Mesenchymal stem cell (in vitro differentiated cells and primary cell): ENCODE measurements at regions not wholly inside any gene's neighbourhood (a gene's known extent, or its start where the extent isn't known, plus 50 kb on each side); places are given as distances from the start of the nearest gene placed in this dataset.

Source experiments
- DNase-seq: peaks from one replicate; pipeline ENCODE4 v3.0.0-alpha.2; 2013
- H2AFZ ChIP-seq: one replicate; pipeline ENCODE4 v1.6.1; 2013; ENCODE audit warnings: low read depth, mild to moderate bottlenecking, control low read depth, inconsistent platforms, low read length, moderate library complexity
- H2AK5ac ChIP-seq: 2 replicates; pipeline ENCODE4 v1.6.1; 2013; ENCODE audit warnings: low read length, moderate library complexity, mild to moderate bottlenecking, inconsistent platforms; ENCODE audit not compliant: severe bottlenecking
- H2BK120ac ChIP-seq: one replicate; pipeline ENCODE4 v1.6.1; 2013; ENCODE audit warnings: low read depth, mild to moderate bottlenecking, inconsistent platforms, low read length, moderate library complexity
- H2BK12ac ChIP-seq, 2 experiments: one replicate each; pipeline ENCODE4 v1.6.1; 2013; ENCODE audit warnings: inconsistent platforms in 2 of 2, low read length in 2 of 2, mild to moderate bottlenecking in 2 of 2, moderate library complexity in 2 of 2, control low read depth in 1 of 2
- H2BK15ac ChIP-seq: one replicate; pipeline ENCODE4 v1.6.1; 2013; ENCODE audit warnings: mild to moderate bottlenecking, low read depth, inconsistent platforms; ENCODE audit not compliant: poor library complexity, severe bottlenecking
- H2BK5ac ChIP-seq: 2 replicates; pipeline ENCODE4 v1.6.1; 2013; ENCODE audit warnings: low read depth, mild to moderate bottlenecking, low read length, control low read depth, inconsistent platforms; ENCODE audit not compliant: poor library complexity, severe bottlenecking
- H3K14ac ChIP-seq, 2 experiments: one replicate each; pipeline ENCODE4 v1.6.1; 2013; ENCODE audit warnings: inconsistent platforms in 2 of 2, low read length in 2 of 2, control low read depth in 1 of 2, mild to moderate bottlenecking in 1 of 2, moderate library complexity in 1 of 2
- H3K18ac ChIP-seq, 2 experiments: one replicate each; pipeline ENCODE4 v1.6.1; 2013; ENCODE audit warnings: inconsistent platforms in 2 of 2, low read length in 2 of 2, control low read depth in 1 of 2, low read depth in 1 of 2, mild to moderate bottlenecking in 1 of 2
- H3K23ac ChIP-seq, 2 experiments: one replicate each; pipeline ENCODE4 v1.6.1; 2013; ENCODE audit warnings: inconsistent platforms in 2 of 2, low read length in 2 of 2, mild to moderate bottlenecking in 2 of 2, moderate library complexity in 2 of 2, control low read depth in 1 of 2
- H3K27ac ChIP-seq: 2 replicates; pipeline ENCODE4 v1.5.1; 2013; ENCODE audit warnings: mild to moderate bottlenecking, moderate library complexity, low read length, control low read depth, inconsistent platforms; ENCODE audit not compliant: poor library complexity, severe bottlenecking
- H3K27me3 ChIP-seq, 2 experiments: 2 replicates each; pipeline versions ENCODE4 v1.6.1 to v1.7.0; 2013; ENCODE audit warnings: low read length in 2 of 2, mild to moderate bottlenecking in 2 of 2, moderate library complexity in 2 of 2, control low read depth in 1 of 2, inconsistent platforms in 1 of 2; ENCODE audit not compliant: control insufficient read depth in 1 of 2, insufficient read depth in 1 of 2
- H3K36me3 ChIP-seq, 2 experiments: 2 replicates each; pipeline versions ENCODE4 v1.6.1 to v1.7.0; 2013; ENCODE audit warnings: low read length in 2 of 2, control low read depth in 1 of 2, inconsistent platforms in 1 of 2, low read depth in 1 of 2, mild to moderate bottlenecking in 1 of 2; ENCODE audit not compliant: insufficient read depth in 2 of 2, control insufficient read depth in 1 of 2
- H3K4ac ChIP-seq, 2 experiments: one replicate each; pipeline ENCODE4 v1.6.1; 2013; ENCODE audit warnings: inconsistent platforms in 2 of 2, low read length in 2 of 2, mild to moderate bottlenecking in 2 of 2, moderate library complexity in 2 of 2, control low read depth in 1 of 2, low read depth in 1 of 2
- H3K4me1 ChIP-seq: 2 replicates; pipeline ENCODE4 v1.6.1; 2013; ENCODE audit warnings: low read depth, low read length, control low read depth; ENCODE audit not compliant: control insufficient read depth, insufficient read depth
- H3K4me2 ChIP-seq: 2 replicates; pipeline ENCODE4 v1.6.1; 2013; ENCODE audit warnings: low read length, mild to moderate bottlenecking, inconsistent platforms; ENCODE audit not compliant: poor library complexity, severe bottlenecking
- H3K4me3 ChIP-seq, 2 experiments: 2 replicates each; pipeline versions ENCODE4 v1.5.1 to v1.7.0; 2013; ENCODE audit warnings: low read length in 2 of 2, mild to moderate bottlenecking in 2 of 2, control low read depth in 1 of 2, low read depth in 1 of 2; ENCODE audit not compliant: insufficient read depth in 1 of 2
- H3K79me1 ChIP-seq: replicated peaks from 2 replicates; pipeline ENCODE4 v1.6.1; 2013; ENCODE audit warnings: mild to moderate bottlenecking, control low read depth, low read length, inconsistent platforms; ENCODE audit not compliant: poor library complexity, severe bottlenecking
- H3K9ac ChIP-seq: 2 replicates; pipeline ENCODE4 v1.7.0; 2013; ENCODE audit warnings: mild to moderate bottlenecking, low read length, moderate library complexity
- H3K9me3 ChIP-seq: 2 replicates; pipeline ENCODE4 v1.7.0; 2013; ENCODE audit warnings: mild to moderate bottlenecking, low read length; ENCODE audit not compliant: control insufficient read depth
- H4K8ac ChIP-seq: one replicate; pipeline ENCODE4 v1.6.1; 2013; ENCODE audit warnings: inconsistent platforms, mild to moderate bottlenecking, low read length, moderate library complexity
- H4K91ac ChIP-seq: one replicate; pipeline ENCODE4 v1.6.1; 2013; ENCODE audit warnings: mild to moderate bottlenecking, low read length, inconsistent platforms
- WGBS: methylation state at CpG from one replicate; pipeline ENCODE4 v1.1.7; 2013; ENCODE audit warnings: mixed read lengths; 5-methylcytosine and 5-hydroxymethylcytosine counted together

DNA sequence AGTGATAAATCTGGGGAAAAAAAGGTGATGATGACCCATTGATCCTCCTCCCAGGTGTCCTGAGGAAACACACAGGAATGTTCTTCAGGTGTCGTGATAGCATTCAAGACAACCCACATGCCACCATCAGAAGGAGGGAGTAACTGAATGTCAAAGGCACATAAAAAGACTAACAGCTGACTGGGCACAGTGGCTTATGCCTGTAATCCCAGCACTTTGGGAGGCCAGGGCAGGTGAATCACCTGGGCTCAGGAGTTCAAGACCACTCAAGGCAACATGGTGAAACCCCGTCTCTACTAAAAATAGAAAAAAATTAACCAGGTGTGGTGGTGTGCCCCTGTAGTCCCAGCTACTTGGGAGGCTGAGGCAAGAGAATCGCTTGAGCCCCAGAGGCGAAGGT lies 82.3 kb upstream of the CST7 start:
- Histone ChIP-seq H4K8ac (no peak overlapping the region), H2BK120ac (no peak overlapping the region), H3K4me2 (no peak overlapping the region), H4K91ac (no peak overlapping the region), H3K27me3 (peaks cover 0 to 5% of the 10 kb centered on the region in 2 experiments), H3K18ac (no peak overlapping the region), H3K79me1 (no peaks in the 10 kb centered on the region), H3K9me3 (no peaks in the 10 kb centered on the region), H3K36me3 (no peaks in the 10 kb centered on the region), H2BK15ac (no peak overlapping the region), H2AK5ac (no peak overlapping the region), H3K4ac (no peak overlapping the region), H3K23ac (no peak overlapping the region), H2BK12ac (no peak overlapping the region), H3K27ac (no peak overlapping the region), H3K4me3 (no peak overlapping the region), H3K9ac (no peak overlapping the region), H3K4me1 (peaks cover 17% of the 10 kb centered on the region), H3K14ac (no peak overlapping the region), H2BK5ac (no peak overlapping the region), H2AFZ (no peak overlapping the region)
- DNase-seq: no peak
- WGBS: 87% methylated on average over 4 of the region's 4 CpGs

DNA sequence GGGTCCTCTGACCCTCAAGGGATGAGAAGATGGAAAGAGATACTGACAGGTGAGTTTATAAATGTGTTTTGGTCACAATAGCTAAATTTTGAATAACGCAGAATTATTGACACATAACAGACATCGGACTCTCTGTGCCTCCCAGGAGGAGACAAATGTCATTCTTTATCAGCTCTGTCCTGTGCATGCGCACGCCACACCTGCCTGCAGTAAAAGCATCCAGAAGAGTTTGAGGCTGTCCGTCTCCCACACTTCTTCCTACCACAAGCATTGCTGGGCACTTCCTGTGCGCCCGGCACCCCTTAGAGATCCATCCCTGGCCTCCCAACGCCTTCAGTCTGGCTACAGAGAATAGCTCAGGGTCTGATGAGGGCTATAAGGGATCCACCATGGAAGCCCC lies 81.5 kb upstream of the CST7 start:
- H3K9ac ChIP-seq: no peak overlapping the region
- 80% methylated on average over 8 of the region's 8 CpGs for WGBS
- H3K27ac ChIP-seq: no peak overlapping the region
- peaks cover 25% of the 10 kb centered on the region for H3K4me1 ChIP-seq
- no peak for DNase-seq
- H3K4ac ChIP-seq: no peak overlapping the region
- H3K4me2 ChIP-seq: no peak overlapping the region
- H2AFZ ChIP-seq: no peak overlapping the region
- H4K91ac ChIP-seq: no peak overlapping the region
- no peaks in the 10 kb centered on the region for H3K79me1 ChIP-seq
- no peak overlapping the region for H2BK15ac ChIP-seq
- no peak overlapping the region for H3K4me3 ChIP-seq
- H3K27me3 ChIP-seq: peaks cover 0 to 9% of the 10 kb centered on the region in 2 experiments
- H3K9me3 ChIP-seq: no peaks in the 10 kb centered on the region
- no peak overlapping the region for H2BK12ac ChIP-seq
- H2BK120ac ChIP-seq: no peak overlapping the region
- no peak overlapping the region for H3K14ac ChIP-seq
- no peak overlapping the region for H2BK5ac ChIP-seq
- no peak overlapping the region for H2AK5ac ChIP-seq
- no peak overlapping the region for H3K18ac ChIP-seq
- no peak overlapping the region for H4K8ac ChIP-seq
- no peak overlapping the region for H3K23ac ChIP-seq
- H3K36me3 ChIP-seq: no peaks in the 10 kb centered on the region

- Histone ChIP-seq H2BK15ac (no peak overlapping the region), H3K14ac (no peak overlapping the region), H2AK5ac (no peak overlapping the region), H3K79me1 (no peaks in the 10 kb centered on the region), H3K4me3 (no peak overlapping the region), H2BK120ac (no peak overlapping the region), H3K27me3 (peaks cover 4 to 14% of the 10 kb centered on the region in 2 experiments), H4K91ac (no peak overlapping the region), H3K18ac (no peak overlapping the region), H2BK12ac (no peak overlapping the region), H3K9ac (no peak overlapping the region), H3K4me2 (no peak overlapping the region), H3K9me3 (no peaks in the 10 kb centered on the region), H3K23ac (no peak overlapping the region), H3K4me1 (peaks cover 31% of the 10 kb centered on the region), H2AFZ (no peak overlapping the region), H3K4ac (no peak overlapping the region), H4K8ac (no peak overlapping the region), H2BK5ac (no peak overlapping the region), H3K36me3 (no peaks in the 10 kb centered on the region), H3K27ac (no peak overlapping the region)
- DNase-seq: no peak
- WGBS: 81% methylated on average over 10 of the region's 10 CpGs
Observed at GRCh38 chr20:24868396-24868927, 80.6 kb upstream of the CST7 start.

- H2BK120ac ChIP-seq: no peak overlapping the region
- no peak overlapping the region for H4K91ac ChIP-seq
- H3K36me3 ChIP-seq: no peaks in the 10 kb centered on the region
Observed at GRCh38 chr20:24868959-24869358, 80.1 kb upstream of the CST7 start.

More at GRCh38 chr20:24868959-24869358, 80.1 kb upstream of the CST7 start:
- peaks cover 31% of the 10 kb centered on the region for H3K4me1 ChIP-seq
- H3K27ac ChIP-seq: no peak overlapping the region
- H3K4ac ChIP-seq: no peak overlapping the region
- no peak overlapping the region for H2AK5ac ChIP-seq
- H3K27me3 ChIP-seq: peaks cover 4 to 14% of the 10 kb centered on the region in 2 experiments
- no peak overlapping the region for H3K4me2 ChIP-seq
- H2BK15ac ChIP-seq: no peak overlapping the region
- no peak overlapping the region for H3K4me3 ChIP-seq
- no peaks in the 10 kb centered on the region for H3K9me3 ChIP-seq
- H2AFZ ChIP-seq: no peak overlapping the region
- no peaks in the 10 kb centered on the region for H3K79me1 ChIP-seq
- no peak overlapping the region for H2BK12ac ChIP-seq
- H3K14ac ChIP-seq: no peak overlapping the region
- H3K9ac ChIP-seq: no peak overlapping the region
- WGBS: 43% methylated on average over 6 of the region's 6 CpGs
- no peak for DNase-seq
- H4K8ac ChIP-seq: no peak overlapping the region
- H3K23ac ChIP-seq: no peak overlapping the region
- H2BK5ac ChIP-seq: no peak overlapping the region
- no peak overlapping the region for H3K18ac ChIP-seq
